H1 (cell line): ENCODE measurements at regions not wholly inside any gene's neighbourhood (a gene's known extent, or its start where the extent isn't known, plus 50 kb on each side); places are given as distances from the start of the nearest gene placed in this dataset.

Source experiments
- BCL11A ChIP-seq, 2 experiments: IDR thresholded peaks; one replicate each; pipeline ENCODE4 v1.6.1; 2011; ENCODE audit warnings: low read depth in 2 of 2, low read length in 2 of 2, mild to moderate bottlenecking in 2 of 2
- CBX5 ChIP-seq: fragments of 300-800, 300-1000 bp; sonication (generic); IDR thresholded peaks from 2 replicates; pipeline ENCODE4 v1.7.1; 2016; ENCODE audit warnings: antibody characterized with exemption, low read length, low read depth
- CBX8 ChIP-seq: fragments of 300-800, 300-1000 bp; sonication (generic); IDR thresholded peaks from 2 replicates; pipeline ENCODE4 v1.7.1; 2016; ENCODE audit warnings: low read depth, low read length, borderline replicate concordance
- E2F6 ChIP-seq: IDR thresholded peaks from 2 replicates; pipeline ENCODE4 v1.6.1; 2012; ENCODE audit warnings: inconsistent platforms
- GTF2F1 ChIP-seq: IDR thresholded peaks from 2 replicates; pipeline ENCODE4 v1.6.1; 2012; ENCODE audit warnings: low read depth, low read length, improper control_type of control experiment, borderline replicate concordance
- KDM1A ChIP-seq: fragments of 200-600, 300-600 bp; sonication (generic); IDR thresholded peaks from 2 replicates; pipeline ENCODE4 v1.7.1; 2016; ENCODE audit warnings: mild to moderate bottlenecking, low read length, borderline replicate concordance

- TF ChIP-seq KDM1A (no peak), CBX5 (no peak), GTF2F1 (no peak), BCL11A (IDR thresholded peaks at IDR 0.05; ENCODE audit: low read depth in 2 of 2, low read length in 2 of 2) (no peak), CBX8 (no peak), E2F6 (no peak)
Observed at GRCh38 chr13:33684874-33685273, 133.1 kb upstream of the RFC3 start (continued).
